ENCODE measurements at regions not wholly inside any gene's neighbourhood (a gene's known extent, or its start where the extent isn't known, plus 50 kb on each side); places are given as distances from the start of the nearest gene placed in this dataset.
A peak's percentile ranks its signal among the peaks of the same experiment; 100 is the strongest.

DNA sequence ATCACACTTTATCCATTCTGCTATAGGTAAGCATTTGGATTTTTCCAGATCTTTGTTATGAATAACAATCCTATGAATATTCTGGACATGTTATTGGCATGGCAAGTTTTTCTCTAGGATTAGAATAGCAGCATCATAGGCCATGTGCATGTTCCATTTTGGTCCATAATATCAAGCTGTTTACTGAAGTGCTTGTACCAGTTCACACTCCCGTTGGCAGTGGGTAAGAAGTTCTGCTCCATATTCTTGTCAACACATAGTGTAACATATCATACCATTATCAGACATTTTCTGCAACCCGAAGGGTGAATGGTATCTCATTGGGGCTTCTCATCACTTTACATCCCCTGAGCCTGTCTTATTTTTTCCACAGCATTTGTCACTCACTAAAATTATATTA lies 661.9 kb upstream of the SALL1 start:
- H3K27ac ChIP-seq (ENCODE audit: low read depth, low read length): no peak overlapping the region
- CTCF ChIA-PET (ENCODE audit: partially characterized antibody): no interaction called here

DNA sequence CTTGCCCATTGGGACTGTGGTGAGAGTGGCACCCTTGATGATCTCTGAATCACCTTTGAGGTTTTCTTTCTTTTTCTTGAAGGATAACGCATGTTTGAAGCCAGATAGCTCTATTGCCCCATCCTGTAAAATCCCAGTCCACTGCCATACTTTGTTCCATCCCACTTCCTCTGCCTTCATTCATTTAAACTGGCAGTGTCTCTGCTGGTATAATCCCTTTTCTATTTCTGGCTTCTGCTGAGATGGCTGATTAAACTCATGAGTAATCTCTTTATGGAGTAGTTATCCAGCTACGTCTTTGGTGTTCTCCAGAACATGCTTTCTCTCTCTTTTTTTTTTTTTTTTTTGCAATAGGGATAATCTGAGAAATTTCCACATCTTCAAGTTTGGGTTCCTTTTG lies 656.5 kb upstream of the SALL1 start:
- H3K4me1 ChIP-seq (ENCODE audit: insufficient read depth, low read length): no peaks in the 10 kb centered on the region
- intact Hi-C loops (cut with micrococcal nuclease): no loop called here
- Mint-ChIP-seq H3K27me3 (no peaks in the 10 kb centered on the region), H3K27ac (no peak overlapping the region), H3K4me1 (no peaks in the 10 kb centered on the region), H3K4me3 (no peak overlapping the region), H3K36me3 (no peaks in the 10 kb centered on the region), H3K9me3 (peaks cover 2 to 24% (median 10%) of the 10 kb centered on the region in 8 donors)
- H3K27me3 ChIP-seq (ENCODE audit: insufficient read depth, low read length): no peaks in the 10 kb centered on the region
- H3K27ac ChIP-seq (ENCODE audit: low read depth, low read length): no peak overlapping the region
- H3K9me3 ChIP-seq (ENCODE audit: control insufficient read depth in 1 of 2, low read length in 2 of 2): no peaks in the 10 kb centered on the region
- H3K4me3 ChIP-seq (ENCODE audit: low read length in 2 of 2): no peak overlapping the region
- ChIA-PET POLR2A (ENCODE audit: partially characterized antibody) (no interaction called here), CTCF (ENCODE audit: partially characterized antibody) (interaction anchor here (0.8 kb wide), 1 partner anchor 26 kb away, joined by 3 read pairs; no protein-coding TSS in a partner anchor)
- DNase-seq: no peak
- no peaks in the 10 kb centered on the region for H3K36me3 ChIP-seq (ENCODE audit: insufficient read depth, low read length)

More for the DNA sequence above, 661.9 kb upstream of the SALL1 start:
- no peaks in the 10 kb centered on the region for H3K4me1 Mint-ChIP-seq
- H3K4me3 Mint-ChIP-seq: no peak overlapping the region
- H3K27ac Mint-ChIP-seq: no peak overlapping the region
- no peak for DNase-seq
- H3K9me3 ChIP-seq (ENCODE audit: control insufficient read depth in 1 of 2, low read length in 2 of 2): peaks cover 0 to 2% of the 10 kb centered on the region in 2 donors
- POLR2A ChIA-PET (ENCODE audit: partially characterized antibody): no interaction called here
- H3K27me3 ChIP-seq (ENCODE audit: insufficient read depth, low read length): no peaks in the 10 kb centered on the region
- no peaks in the 10 kb centered on the region for H3K36me3 ChIP-seq (ENCODE audit: insufficient read depth, low read length)
- H3K36me3 Mint-ChIP-seq: no peaks in the 10 kb centered on the region
- peaks cover 3 to 19% (median 9%) of the 10 kb centered on the region in 8 donors for H3K9me3 Mint-ChIP-seq
- no peaks in the 10 kb centered on the region for H3K4me1 ChIP-seq (ENCODE audit: insufficient read depth, low read length)
- H3K27me3 Mint-ChIP-seq: no peaks in the 10 kb centered on the region
- H3K4me3 ChIP-seq (ENCODE audit: low read length in 2 of 2): no peak overlapping the region
- intact Hi-C loops (cut with micrococcal nuclease): no loop called here

DNA sequence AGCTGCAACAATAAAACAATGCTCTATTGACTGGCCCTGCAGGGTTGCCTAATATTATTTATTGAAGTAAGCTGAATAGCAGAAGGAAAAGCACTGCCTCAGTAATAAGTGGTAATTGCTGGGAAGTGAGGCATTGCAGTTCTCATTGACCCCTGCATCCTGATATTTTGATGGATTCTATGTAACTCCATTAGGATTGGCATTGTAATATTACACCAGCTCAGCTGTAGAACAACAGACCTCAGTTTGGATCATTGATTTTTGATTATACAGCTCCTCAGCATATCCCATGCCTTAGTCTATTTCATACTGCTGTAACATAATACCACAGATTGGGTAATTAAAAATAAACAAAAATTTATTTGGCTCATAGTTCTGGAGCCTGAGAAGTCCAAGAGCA lies 650.6 kb upstream of the SALL1 start:
- DNase-seq: no peak
- H3K4me1 Mint-ChIP-seq: no peaks in the 10 kb centered on the region
- intact Hi-C loops (cut with micrococcal nuclease): no loop called here
- H3K27me3 Mint-ChIP-seq: no peaks in the 10 kb centered on the region
- H3K4me1 ChIP-seq (ENCODE audit: insufficient read depth, low read length): no peaks in the 10 kb centered on the region
- no peaks in the 10 kb centered on the region for H3K36me3 ChIP-seq (ENCODE audit: insufficient read depth, low read length)
- H3K27ac Mint-ChIP-seq: no peak overlapping the region
- H3K27ac ChIP-seq (ENCODE audit: low read depth, low read length): no peak overlapping the region
- ChIA-PET CTCF (ENCODE audit: partially characterized antibody) (no interaction called here), POLR2A (ENCODE audit: partially characterized antibody) (no interaction called here)
- H3K9me3 Mint-ChIP-seq: peaks cover 0 to 17% (median 7%) of the 10 kb centered on the region in 8 donors
- no peaks in the 10 kb centered on the region for H3K27me3 ChIP-seq (ENCODE audit: insufficient read depth, low read length)
- H3K4me3 ChIP-seq (ENCODE audit: low read length in 2 of 2): no peak overlapping the region
- H3K9me3 ChIP-seq (ENCODE audit: control insufficient read depth in 1 of 2, low read length in 2 of 2): no peaks in the 10 kb centered on the region
- no peaks in the 10 kb centered on the region for H3K36me3 Mint-ChIP-seq
- H3K4me3 Mint-ChIP-seq: no peak overlapping the region

DNA sequence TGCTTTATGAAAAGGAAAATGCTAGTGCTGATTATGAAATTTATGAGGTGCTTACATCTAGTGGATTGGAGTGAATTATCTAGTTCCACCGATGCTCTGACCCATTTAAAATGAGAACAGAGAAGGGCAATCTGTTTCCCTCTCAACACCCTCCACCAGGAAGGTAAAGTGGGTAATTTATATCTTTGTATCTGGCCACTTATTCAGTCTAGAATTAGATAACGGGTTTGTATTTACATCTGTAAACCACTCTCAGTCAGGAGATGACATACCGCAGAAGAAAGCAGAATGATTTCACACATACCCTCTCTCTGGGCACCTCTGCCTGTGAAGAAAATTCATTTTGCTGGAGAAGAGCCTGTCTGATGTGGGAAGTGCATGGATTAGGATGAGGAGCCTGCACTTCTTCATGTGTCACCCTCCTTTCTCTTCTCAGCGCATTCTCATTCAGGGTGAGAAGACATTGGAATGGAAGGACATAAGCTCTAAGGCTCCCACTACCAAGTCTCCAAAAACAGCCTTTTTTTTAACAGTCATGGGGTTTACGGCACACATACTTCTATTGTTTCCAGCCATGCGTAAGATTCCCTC lies 646.7 kb upstream of the SALL1 start:
- intact Hi-C loops (cut with micrococcal nuclease): no loop called here
- Histone ChIP-seq H3K9me3 (ENCODE audit: control insufficient read depth in 1 of 2, low read length in 2 of 2) (no peaks in the 10 kb centered on the region), H3K36me3 (ENCODE audit: insufficient read depth, low read length) (no peaks in the 10 kb centered on the region), H3K27ac (ENCODE audit: low read depth, low read length) (no peak overlapping the region), H3K27me3 (ENCODE audit: insufficient read depth, low read length) (no peaks in the 10 kb centered on the region), H3K4me1 (ENCODE audit: insufficient read depth, low read length) (no peaks in the 10 kb centered on the region), H3K4me3 (ENCODE audit: low read length in 2 of 2) (no peak overlapping the region)
- Mint-ChIP-seq H3K27ac (no peak overlapping the region), H3K27me3 (no peaks in the 10 kb centered on the region), H3K4me3 (no peak overlapping the region), H3K36me3 (no peaks in the 10 kb centered on the region), H3K9me3 (peaks cover 0 to 18% (median 7%) of the 10 kb centered on the region in 8 donors), H3K4me1 (no peaks in the 10 kb centered on the region)
- ChIA-PET CTCF (ENCODE audit: partially characterized antibody) (no interaction called here), POLR2A (ENCODE audit: partially characterized antibody) (no interaction called here)
- DNase-seq: no peak

DNA sequence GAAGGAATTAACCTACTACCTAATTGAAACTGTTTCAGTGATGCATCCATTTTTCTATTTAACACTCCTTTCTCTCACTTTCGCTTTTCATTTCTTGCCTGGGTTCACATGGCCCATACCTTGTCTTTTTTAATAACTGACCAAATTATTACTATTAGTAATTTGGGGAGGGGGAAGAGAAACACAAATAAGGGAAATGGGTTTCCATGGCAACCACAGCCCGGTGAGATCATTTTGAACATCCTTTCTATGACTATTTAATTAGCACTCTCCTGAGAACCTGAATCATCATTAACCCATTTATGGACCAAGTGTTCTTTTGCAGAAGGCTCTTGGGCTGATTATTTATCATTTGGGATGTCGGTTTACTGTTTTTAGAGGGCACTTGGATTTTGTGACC lies 628.2 kb upstream of the SALL1 start:
- Histone ChIP-seq H3K36me3 (ENCODE audit: insufficient read depth, low read length) (no peaks in the 10 kb centered on the region), H3K27ac (ENCODE audit: low read depth, low read length) (no peak overlapping the region), H3K4me1 (ENCODE audit: insufficient read depth, low read length) (no peaks in the 10 kb centered on the region), H3K27me3 (ENCODE audit: insufficient read depth, low read length) (no peaks in the 10 kb centered on the region), H3K4me3 (ENCODE audit: low read length in 2 of 2) (no peak overlapping the region), H3K9me3 (ENCODE audit: control insufficient read depth in 1 of 2, low read length in 2 of 2) (no peaks in the 10 kb centered on the region)
- Mint-ChIP-seq H3K4me1 (no peaks in the 10 kb centered on the region), H3K27me3 (no peaks in the 10 kb centered on the region), H3K9me3 (peaks cover 0 to 18% (median 5%) of the 10 kb centered on the region in 8 donors), H3K27ac (no peak overlapping the region), H3K4me3 (no peak overlapping the region), H3K36me3 (no peaks in the 10 kb centered on the region)
- CTCF ChIA-PET (ENCODE audit: partially characterized antibody): no interaction called here
- no peak for DNase-seq
- POLR2A ChIA-PET (ENCODE audit: partially characterized antibody): no interaction called here
- intact Hi-C loops (cut with micrococcal nuclease): no loop called here

DNA sequence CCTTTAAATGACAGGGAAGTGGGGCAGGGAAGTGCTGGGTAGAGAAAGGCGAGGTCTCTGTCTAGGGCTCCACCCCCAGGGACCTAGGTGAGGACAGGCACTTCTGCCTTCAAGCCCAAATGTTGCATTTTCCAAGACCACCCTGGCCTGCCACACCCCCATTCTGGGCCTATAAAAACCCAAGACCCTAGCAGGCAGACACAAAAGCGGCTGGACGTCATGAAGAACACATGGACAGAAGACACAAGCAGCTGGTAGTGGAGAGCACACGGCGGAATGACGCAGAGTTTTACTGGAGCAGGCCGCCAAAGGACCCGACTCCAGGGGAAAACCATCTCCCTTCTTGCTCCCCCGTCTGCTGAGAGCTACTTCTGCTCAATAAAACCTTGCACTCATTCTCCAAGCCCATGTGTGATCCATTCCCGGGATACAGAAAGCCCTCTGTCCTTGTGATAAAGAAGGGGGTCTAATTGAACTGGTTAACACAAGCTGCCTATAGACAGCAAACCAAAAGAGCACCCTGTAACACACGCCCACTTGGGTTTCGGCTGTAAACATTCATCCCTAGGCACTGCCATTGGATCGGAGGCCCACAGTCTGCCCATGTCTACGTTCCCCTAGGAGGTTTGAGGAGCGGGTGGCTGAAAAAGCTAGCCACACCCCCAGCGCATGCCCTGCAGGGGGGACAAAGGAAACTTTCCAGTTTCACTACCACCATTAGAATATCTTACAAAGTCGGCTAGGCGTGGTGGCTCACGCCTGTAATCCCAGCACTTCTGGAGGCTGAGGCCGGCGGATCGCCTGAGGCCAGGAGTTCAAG lies 622.2 kb upstream of the SALL1 start:
- Mint-ChIP-seq H3K27me3 (no peaks in the 10 kb centered on the region), H3K9me3 (peaks cover 0 to 8% (median 2%) of the 10 kb centered on the region in 8 donors), H3K4me1 (no peaks in the 10 kb centered on the region), H3K27ac (peak overlapping the region in 1 of 7 donors; percentile 21), H3K4me3 (no peak overlapping the region), H3K36me3 (no peaks in the 10 kb centered on the region)
- Histone ChIP-seq H3K9me3 (ENCODE audit: control insufficient read depth in 1 of 2, low read length in 2 of 2) (no peaks in the 10 kb centered on the region), H3K36me3 (ENCODE audit: insufficient read depth, low read length) (no peaks in the 10 kb centered on the region), H3K27ac (ENCODE audit: low read depth, low read length) (no peak overlapping the region), H3K4me1 (ENCODE audit: insufficient read depth, low read length) (no peaks in the 10 kb centered on the region), H3K27me3 (ENCODE audit: insufficient read depth, low read length) (no peaks in the 10 kb centered on the region), H3K4me3 (ENCODE audit: low read length in 2 of 2) (no peak overlapping the region)
- DNase-seq: no peak
- intact Hi-C loops (cut with micrococcal nuclease): no loop called here
- ChIA-PET POLR2A (ENCODE audit: partially characterized antibody) (no interaction called here), CTCF (ENCODE audit: partially characterized antibody) (no interaction called here)

DNA sequence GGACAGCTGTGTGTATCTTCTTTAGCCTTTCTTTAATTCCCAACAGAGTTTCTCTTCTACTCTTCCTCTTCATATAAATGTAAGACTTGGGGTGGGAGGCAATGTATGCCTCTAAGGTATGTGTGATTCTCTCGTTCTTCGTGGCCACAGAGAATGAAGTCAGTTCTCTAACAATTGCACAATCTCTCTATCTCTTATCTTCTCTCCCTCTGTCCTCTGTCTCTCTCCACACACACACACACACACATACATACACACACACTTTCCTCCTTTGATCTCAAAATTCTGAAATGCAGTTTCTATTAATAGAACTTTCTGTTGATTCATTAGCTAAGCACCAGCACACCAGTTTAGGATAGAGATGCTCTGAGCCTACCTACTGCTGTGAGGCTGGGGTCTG lies 615.7 kb upstream of the SALL1 start:
- Mint-ChIP-seq H3K36me3 (no peaks in the 10 kb centered on the region), H3K27ac (no peak overlapping the region), H3K4me3 (no peak overlapping the region), H3K9me3 (peaks cover 0 to 20% (median 1%) of the 10 kb centered on the region in 8 donors), H3K4me1 (peaks cover 0 to 2% (median 0%) of the 10 kb centered on the region in 4 donors), H3K27me3 (no peaks in the 10 kb centered on the region)
- Histone ChIP-seq H3K4me3 (ENCODE audit: low read length in 2 of 2) (no peak overlapping the region), H3K4me1 (ENCODE audit: insufficient read depth, low read length) (no peaks in the 10 kb centered on the region), H3K9me3 (ENCODE audit: control insufficient read depth in 1 of 2, low read length in 2 of 2) (no peaks in the 10 kb centered on the region), H3K27ac (ENCODE audit: low read depth, low read length) (no peak overlapping the region), H3K36me3 (ENCODE audit: insufficient read depth, low read length) (no peaks in the 10 kb centered on the region), H3K27me3 (ENCODE audit: insufficient read depth, low read length) (no peaks in the 10 kb centered on the region)
- intact Hi-C loops (cut with micrococcal nuclease): no loop called here
- POLR2A ChIA-PET (ENCODE audit: partially characterized antibody): no interaction called here
- CTCF ChIA-PET (ENCODE audit: partially characterized antibody): no interaction called here
- DNase-seq: no peak

Data from CD4-positive, alpha-beta memory T cell (primary cell).